GM12891 (cell line): ENCODE measurements at regions not wholly inside any gene's neighbourhood (a gene's known extent, or its start where the extent isn't known, plus 50 kb on each side); places are given as distances from the start of the nearest gene placed in this dataset.

Experiments used
- DNase-seq: peaks from one replicate; pipeline ENCODE4 v3.0.0; 2011; ENCODE audit warnings: low spot score; ENCODE audit not compliant: insufficient read length
- FAIRE-seq: peaks from 2 replicates; lab custom pipeline; 2011; peaks lifted over from hg19 to GRCh38; lab: Jason Lieb, UNC
- PAX5 ChIP-seq: IDR thresholded peaks from 2 replicates; pipeline ENCODE4 v1.6.1; 2011; ENCODE audit warnings: low read length, moderate library complexity, mild to moderate bottlenecking; ENCODE audit not compliant: insufficient read depth, severe bottlenecking
- POLR2A ChIP-seq: IDR thresholded peaks from 2 replicates; pipeline ENCODE4 v1.6.1; 2011; ENCODE audit warnings: low read depth, low read length, control low read depth
- POLR2AphosphoS5 ChIP-seq: IDR thresholded peaks from 2 replicates; pipeline ENCODE4 v1.6.1; 2011; ENCODE audit warnings: low read depth, low read length, control low read depth
- POU2F2 ChIP-seq: IDR thresholded peaks from 2 replicates; pipeline ENCODE4 v1.6.1; 2011; ENCODE audit warnings: low read depth, mild to moderate bottlenecking, control low read depth, low read length, moderate library complexity
- SPI1 ChIP-seq: IDR thresholded peaks from 2 replicates; pipeline ENCODE4 v1.6.1; 2011; ENCODE audit warnings: low read depth, low read length, control low read depth
- TAF1 ChIP-seq: IDR thresholded peaks from 2 replicates; pipeline ENCODE4 v1.6.1; 2011; ENCODE audit warnings: low read depth, low read length, control low read depth

GRCh38 chr1:96009831-96010434 lies 711.7 kb upstream of the PTBP2 start:
- DNase-seq (no peak), FAIRE-seq (no peak)
- TF ChIP-seq POLR2AphosphoS5 (no peak), TAF1 (no peak), PAX5 (no peak), POLR2A (no peak), SPI1 (no peak), POU2F2 (no peak)

GRCh38 chr1:96011606-96012005 lies 710.0 kb upstream of the PTBP2 start:
- FAIRE-seq (no peak), DNase-seq (no peak)
- TF ChIP-seq POU2F2: no peak
- TF ChIP-seq PAX5: no peak
- TF ChIP-seq POLR2A: no peak
- no peak for TF ChIP-seq SPI1

- TF ChIP-seq TAF1: no peak
- TF ChIP-seq SPI1: no peak
- TF ChIP-seq POU2F2: no peak
- TF ChIP-seq PAX5: no peak
- no peak for TF ChIP-seq POLR2AphosphoS5
- TF ChIP-seq POLR2A: no peak
- DNase-seq (no peak), FAIRE-seq (no peak)
Measured at GRCh38 chr1:96016219-96016618, 705.4 kb upstream of the PTBP2 start.

- DNase-seq (no peak), FAIRE-seq (no peak)
- no peak for TF ChIP-seq POU2F2
- TF ChIP-seq PAX5: no peak
- TF ChIP-seq POLR2A: no peak
- no peak for TF ChIP-seq POLR2AphosphoS5
- TF ChIP-seq TAF1: no peak
- no peak for TF ChIP-seq SPI1
Measured at GRCh38 chr1:96020378-96020777, 701.2 kb upstream of the PTBP2 start.

- FAIRE-seq: no peak
- no peak for DNase-seq
Measured at GRCh38 chr1:96025062-96025461, 696.5 kb upstream of the PTBP2 start.

GRCh38 chr1:96028071-96028470 lies 693.5 kb upstream of the PTBP2 start:
- TF ChIP-seq POLR2A (no peak), PAX5 (no peak), TAF1 (no peak), POU2F2 (no peak)
- FAIRE-seq (no peak), DNase-seq (no peak)

More at GRCh38 chr1:96025062-96025461, 696.5 kb upstream of the PTBP2 start:
- TF ChIP-seq POLR2A: no peak
- no peak for TF ChIP-seq SPI1
- TF ChIP-seq TAF1: no peak
- TF ChIP-seq PAX5: no peak
- no peak for TF ChIP-seq POU2F2
- TF ChIP-seq POLR2AphosphoS5: no peak

- no peak for TF ChIP-seq TAF1
- DNase-seq (no peak), FAIRE-seq (no peak)
Measured at GRCh38 chr1:96030312-96030711, 691.3 kb upstream of the PTBP2 start.

- TF ChIP-seq POU2F2 (no peak), PAX5 (no peak), POLR2A (no peak), POLR2AphosphoS5 (no peak), SPI1 (no peak), TAF1 (no peak)
- DNase-seq (no peak), FAIRE-seq (no peak)
Measured at GRCh38 chr1:96034006-96034405, 687.6 kb upstream of the PTBP2 start.

GRCh38 chr1:96036763-96037162 lies 684.8 kb upstream of the PTBP2 start:
- TF ChIP-seq PAX5 (no peak), POU2F2 (no peak), POLR2AphosphoS5 (no peak), POLR2A (no peak), TAF1 (no peak), SPI1 (no peak)
- no peak for FAIRE-seq

GRCh38 chr1:96038636-96039035 lies 682.9 kb upstream of the PTBP2 start:
- FAIRE-seq (no peak), DNase-seq (no peak)

More at GRCh38 chr1:96036763-96037162, 684.8 kb upstream of the PTBP2 start:
- DNase-seq: no peak

More at GRCh38 chr1:96038636-96039035, 682.9 kb upstream of the PTBP2 start:
- TF ChIP-seq SPI1 (no peak), POLR2A (no peak), TAF1 (no peak), POLR2AphosphoS5 (no peak), POU2F2 (no peak), PAX5 (no peak)
